GM12892 (cell line): ENCODE measurements at regions not wholly inside any gene's neighbourhood (a gene's known extent, or its start where the extent isn't known, plus 50 kb on each side); places are given as distances from the start of the nearest gene placed in this dataset.

ENCODE experiments used
- DNase-seq: peaks from one replicate; pipeline ENCODE4 v3.0.0; 2011; ENCODE audit not compliant: insufficient read length
- FAIRE-seq: peaks from 2 replicates; lab custom pipeline; 2011; peaks lifted over from hg19 to GRCh38; lab: Jason Lieb, UNC
- POLR2A ChIP-seq: IDR thresholded peaks from 2 replicates; pipeline ENCODE4 v1.6.1; 2011; ENCODE audit warnings: low read depth, low read length, control low read depth
- POLR2AphosphoS5 ChIP-seq: IDR thresholded peaks from 2 replicates; pipeline ENCODE4 v1.6.1; 2011; ENCODE audit warnings: low read depth, low read length, control low read depth
- TAF1 ChIP-seq: IDR thresholded peaks from 2 replicates; pipeline ENCODE4 v1.6.1; 2011; ENCODE audit warnings: low read depth, mild to moderate bottlenecking, control low read depth, low read length, borderline replicate concordance

GRCh38 chr15:39299486-39300267, 281.2 kb upstream of the THBS1 start:
- FAIRE-seq: no peak
- no peak for DNase-seq

DNA sequence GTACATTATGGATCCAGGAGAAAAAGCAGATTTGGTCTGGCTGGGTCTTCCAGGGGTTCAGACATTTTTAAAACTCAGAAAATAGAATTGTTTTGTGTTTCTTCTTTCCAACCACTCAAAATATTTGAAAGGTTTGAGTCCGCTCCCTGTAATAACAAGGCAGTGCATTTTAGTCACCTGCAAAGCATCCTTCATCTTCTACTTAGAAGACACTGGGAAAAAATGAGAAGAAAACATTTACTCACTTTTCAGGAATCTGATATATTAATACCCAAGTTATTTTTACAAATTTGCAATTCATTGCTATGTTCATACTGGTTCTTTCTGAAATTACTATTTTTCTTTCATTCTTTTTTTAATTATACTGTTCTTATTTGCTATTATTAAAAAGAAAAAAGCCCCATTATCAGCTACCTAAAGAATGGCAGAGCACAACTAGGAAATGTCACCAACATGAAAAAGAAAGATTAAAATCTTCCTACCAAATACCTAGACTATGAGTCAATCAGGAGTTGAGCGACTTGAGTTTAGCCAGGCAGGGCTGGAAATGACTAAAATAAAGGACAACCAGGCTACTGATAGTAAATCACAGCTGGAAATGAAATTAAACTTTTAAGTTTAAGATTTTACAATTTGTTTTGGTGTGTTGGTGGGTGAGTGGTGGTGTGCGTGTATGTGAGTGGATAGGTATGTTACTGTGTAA, 280.3 kb upstream of the THBS1 start:
- DNase-seq (no peak), FAIRE-seq (no peak)
- no peak for TF ChIP-seq TAF1
- TF ChIP-seq POLR2A: no peak
- no peak for TF ChIP-seq POLR2AphosphoS5

More at GRCh38 chr15:39299486-39300267, 281.2 kb upstream of the THBS1 start:
- TF ChIP-seq POLR2AphosphoS5: no peak
- TF ChIP-seq POLR2A: no peak
- TF ChIP-seq TAF1: no peak

- FAIRE-seq: no peak
- no peak for DNase-seq
- no peak for TF ChIP-seq POLR2AphosphoS5
- no peak for TF ChIP-seq POLR2A
- TF ChIP-seq TAF1: no peak
Observed at GRCh38 chr15:39301589-39301999, 279.3 kb upstream of the THBS1 start.

- FAIRE-seq (no peak), DNase-seq (no peak)
- TF ChIP-seq POLR2AphosphoS5 (no peak), TAF1 (no peak), POLR2A (no peak)
Observed at GRCh38 chr15:39302936-39303335, 277.9 kb upstream of the THBS1 start.

DNA sequence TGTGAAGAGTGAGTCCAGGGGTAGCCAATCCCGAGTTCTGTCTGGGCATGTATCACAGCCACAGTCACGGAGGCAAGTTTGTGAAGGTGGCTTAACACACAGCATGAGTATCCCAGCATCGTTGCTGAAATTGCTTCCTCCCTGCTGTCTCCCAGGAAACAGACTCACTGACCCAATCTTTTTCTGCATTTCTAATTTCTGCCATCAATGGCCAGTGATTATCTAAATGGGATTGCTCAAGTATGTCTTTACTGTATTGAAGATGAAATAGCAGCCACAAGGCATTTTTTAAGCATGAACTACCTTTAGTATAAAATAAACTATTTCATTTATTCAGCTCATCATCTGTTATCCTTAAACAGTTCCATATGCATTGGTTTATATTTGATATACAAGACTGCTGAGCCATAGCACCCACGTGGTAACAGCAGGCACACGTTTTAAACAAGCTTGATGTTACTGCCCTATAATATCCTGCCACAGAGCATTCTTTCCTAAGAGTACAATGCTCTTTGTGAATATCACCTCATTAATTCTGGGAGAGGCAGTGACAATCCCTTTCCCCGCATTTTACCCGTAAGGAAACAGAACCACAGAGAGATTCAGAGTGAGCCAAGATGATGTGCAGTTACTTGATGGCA, 276.6 kb upstream of the THBS1 start:
- no peak for FAIRE-seq
- no peak for DNase-seq
- no peak for TF ChIP-seq TAF1
- TF ChIP-seq POLR2AphosphoS5: no peak
- no peak for TF ChIP-seq POLR2A

DNA sequence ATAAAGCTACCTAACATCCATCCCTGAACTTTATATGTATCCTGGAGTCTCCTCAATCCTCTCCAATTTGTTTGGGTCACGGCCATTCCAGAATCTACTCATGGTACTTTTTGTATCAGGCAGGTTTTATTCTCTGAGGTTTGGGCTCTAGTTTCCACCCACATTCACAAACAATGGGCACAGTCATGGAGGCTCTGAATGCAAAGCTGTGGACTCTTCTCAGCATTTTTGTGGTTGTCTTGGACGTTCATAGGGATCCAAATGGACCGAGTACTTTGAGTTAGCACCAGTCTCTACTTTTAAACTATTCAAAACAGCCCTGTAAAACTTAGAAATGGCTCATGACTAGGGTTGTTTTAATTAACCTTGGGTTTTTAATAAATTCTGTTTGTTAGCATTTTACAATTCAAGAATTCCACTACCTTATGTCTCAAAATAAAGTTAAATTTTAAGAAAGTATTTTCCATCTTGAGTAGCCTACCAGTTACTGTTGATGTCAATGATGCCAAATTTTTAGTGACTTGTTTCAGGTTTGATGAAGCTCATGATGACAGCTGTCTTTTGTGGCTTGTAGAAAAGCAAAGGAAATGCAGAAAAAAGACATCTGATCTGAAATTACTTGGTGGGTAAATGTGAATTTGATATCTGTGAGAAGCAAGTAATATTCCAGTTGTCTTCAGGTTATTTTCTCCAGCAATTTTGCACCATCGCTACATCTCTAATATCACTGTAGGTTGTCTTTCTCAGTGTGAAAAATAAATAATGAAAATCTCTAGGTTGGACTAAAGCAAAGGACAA, 275.7 kb upstream of the THBS1 start:
- TF ChIP-seq POLR2A (no peak), POLR2AphosphoS5 (no peak), TAF1 (no peak)
- no peak for FAIRE-seq
- no peak for DNase-seq

- TF ChIP-seq POLR2A (no peak), POLR2AphosphoS5 (no peak), TAF1 (no peak)
- DNase-seq (no peak), FAIRE-seq (no peak)
Observed at GRCh38 chr15:39310633-39311032, 270.2 kb upstream of the THBS1 start.

DNA sequence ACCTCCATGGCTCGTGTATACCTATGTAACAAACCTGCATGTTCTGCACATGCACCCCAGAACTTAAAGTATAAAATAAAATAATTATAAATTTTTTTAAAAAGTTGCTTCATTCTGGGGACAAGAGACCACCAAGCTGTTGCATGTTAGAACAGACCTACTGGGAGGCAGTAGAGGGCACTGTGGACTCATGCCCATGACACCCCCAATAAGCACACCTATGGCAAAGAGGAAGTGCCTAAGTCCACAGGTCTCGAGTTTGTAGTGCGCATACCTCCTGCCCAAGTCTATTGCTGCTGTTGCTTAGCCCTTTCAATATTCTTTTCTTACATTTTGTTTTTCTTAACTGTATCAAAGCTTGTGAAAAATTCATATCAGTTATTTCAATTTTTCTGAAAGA, 267.9 kb upstream of the THBS1 start:
- DNase-seq (no peak), FAIRE-seq (no peak)
- TF ChIP-seq POLR2AphosphoS5: no peak
- no peak for TF ChIP-seq POLR2A
- TF ChIP-seq TAF1: no peak

DNA sequence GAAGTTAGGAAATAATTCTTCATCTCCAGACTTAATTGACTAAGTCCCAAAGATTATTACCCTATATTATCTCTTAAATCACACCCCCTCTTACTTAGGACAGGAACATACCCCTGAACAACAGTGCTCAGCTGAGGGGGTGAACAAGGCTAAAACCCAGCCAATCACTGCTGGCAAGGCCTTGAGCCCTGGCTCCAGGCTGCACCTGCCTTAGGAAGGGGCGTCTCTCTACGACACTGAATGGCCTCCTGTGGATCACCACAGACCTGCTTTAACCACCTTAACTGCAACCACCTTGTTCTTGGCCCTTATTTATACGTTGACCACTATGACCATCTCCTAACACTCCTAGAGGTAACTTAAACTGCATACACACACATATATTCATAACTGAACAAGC, 267.4 kb upstream of the THBS1 start:
- DNase-seq (no peak), FAIRE-seq (no peak)
- TF ChIP-seq TAF1 (no peak), POLR2AphosphoS5 (no peak), POLR2A (no peak)

- FAIRE-seq: no peak
- no peak for DNase-seq
- no peak for TF ChIP-seq TAF1
- no peak for TF ChIP-seq POLR2AphosphoS5
- no peak for TF ChIP-seq POLR2A
Observed at GRCh38 chr15:39313881-39314280, 267.0 kb upstream of the THBS1 start.

DNA sequence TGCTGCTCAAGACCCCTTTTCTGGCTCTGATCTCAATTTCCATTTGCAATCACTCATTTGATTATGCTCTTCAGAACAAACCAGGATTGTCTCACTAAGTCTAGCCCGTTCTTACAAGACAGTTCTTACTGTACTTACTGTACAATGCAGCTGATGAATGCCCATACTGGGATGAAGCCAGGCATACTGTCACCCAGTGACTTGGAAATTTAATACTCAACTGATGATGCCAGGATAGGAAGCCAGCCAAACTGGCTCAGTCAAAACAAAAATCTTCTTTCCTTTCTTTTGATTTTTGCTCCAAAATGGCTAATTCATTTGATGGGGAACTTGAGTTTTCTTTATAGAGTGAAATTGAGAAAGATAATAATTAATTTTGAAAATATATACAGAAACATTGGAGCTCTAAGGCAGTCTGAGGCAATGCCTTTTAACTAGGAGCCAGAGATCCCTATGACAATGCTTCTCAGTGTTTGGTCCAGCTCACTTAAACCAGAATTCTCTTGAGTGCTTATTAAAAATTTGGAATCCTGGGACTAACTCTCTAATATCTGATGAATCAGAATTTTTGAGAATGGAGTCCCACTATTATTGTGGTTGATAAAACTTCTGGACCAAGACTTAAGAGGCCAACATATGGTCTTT, 265.6 kb upstream of the THBS1 start:
- DNase-seq (no peak), FAIRE-seq (no peak)
- TF ChIP-seq POLR2A: no peak
- TF ChIP-seq TAF1: no peak
- no peak for TF ChIP-seq POLR2AphosphoS5
